SU-DHL-6 (cell line): ENCODE measurements at regions not wholly inside any gene's neighbourhood (a gene's known extent, or its start where the extent isn't known, plus 50 kb on each side); places are given as distances from the start of the nearest gene placed in this dataset.

Experiments used
- H2AFZ ChIP-seq: fragments of 200-600 bp; sonication (generic); 2 replicates; pipeline ENCODE4 v1.6.1; 2014; ENCODE audit warnings: low read depth, mild to moderate bottlenecking, moderate library complexity, mixed read lengths, antibody characterized with exemption, low read length; ENCODE audit not compliant: severe bottlenecking
- H3F3A ChIP-seq: fragments of 200-600 bp; shearing (Covaris generic); 2 replicates; pipeline ENCODE4 v1.6.0; 2016; ENCODE audit warnings: antibody characterized with exemption, mild to moderate bottlenecking; ENCODE audit not compliant: insufficient read depth
- H3K27ac ChIP-seq: fragments of 200-600 bp; sonication (generic); 2 replicates; pipeline ENCODE4 v1.5.1; 2016; ENCODE audit warnings: low read depth, mild to moderate bottlenecking, low read length, moderate library complexity, mixed read lengths
- H3K27me3 ChIP-seq: fragments of 200-600 bp; sonication (generic), shearing (Covaris generic); 2 replicates; pipeline ENCODE4 v1.6.0; 2014; ENCODE audit warnings: mild to moderate bottlenecking, low read length
- H3K36me3 ChIP-seq: fragments of 200-600 bp; sonication (generic); 2 replicates; pipeline ENCODE4 v1.6.1; 2014; ENCODE audit warnings: mild to moderate bottlenecking, low read length, mixed read lengths
- H3K4me2 ChIP-seq: fragments of 300-600, 200-600 bp; shearing (Covaris generic), sonication (generic); 2 replicates; pipeline ENCODE4 v1.6.0; 2014; ENCODE audit warnings: low read length, low read depth, mild to moderate bottlenecking; ENCODE audit not compliant: poor library complexity, severe bottlenecking
- H3K4me3 ChIP-seq: fragments of 200-600 bp; sonication (generic); 2 replicates; pipeline ENCODE4 v1.5.1; 2014; ENCODE audit warnings: antibody characterized with exemption, low read length, mild to moderate bottlenecking, mixed read lengths; ENCODE audit not compliant: insufficient read depth, poor library complexity, severe bottlenecking
- H3K79me2 ChIP-seq: fragments of 200-600 bp; sonication (generic); 2 replicates; pipeline ENCODE4 v1.6.1; 2014; ENCODE audit warnings: mild to moderate bottlenecking, low read length, moderate library complexity; ENCODE audit not compliant: insufficient read depth
- H3K9ac ChIP-seq: fragments of 200-600 bp; sonication (generic); 2 replicates; pipeline ENCODE4 v1.7.0; 2014; ENCODE audit warnings: mild to moderate bottlenecking, low read length
- H3K9me2 ChIP-seq: fragments of 200-600 bp; sonication (generic); replicated peaks from 2 replicates; pipeline ENCODE4 v1.6.1; 2014; ENCODE audit warnings: low read length; ENCODE audit not compliant: insufficient read depth
- H3K9me3 ChIP-seq: fragments of 200-600 bp; sonication (generic); 2 replicates; pipeline ENCODE4 v1.6.1; 2014; ENCODE audit warnings: low read length, mixed read lengths; ENCODE audit not compliant: insufficient read depth
- H4K20me1 ChIP-seq: fragments of 200-600 bp; sonication (generic); 2 replicates; pipeline ENCODE4 v1.6.1; 2014; ENCODE audit warnings: low read depth, mild to moderate bottlenecking, antibody characterized with exemption, low read length, moderate library complexity, mixed read lengths
- EZH2phosphoT487 ChIP-seq: fragments of 200-600 bp; sonication (generic), shearing (Covaris generic); conservative IDR thresholded peaks from 2 replicates; pipeline ENCODE4 v1.6.1; 2018; ENCODE audit warnings: mild to moderate bottlenecking, antibody characterized with exemption, low read length, moderate library complexity, mixed read lengths
- TF ChIP-seq, protein P1 (sequence below): fragments of 200-600 bp; sonication (generic); IDR thresholded peaks from one replicate; pipeline ENCODE4 v1.5.1; 2017; ENCODE audit warnings: antibody characterized with exemption, mild to moderate bottlenecking, low read length, moderate library complexity; ENCODE audit not compliant: insufficient read depth, poor library complexity, severe bottlenecking

GRCh38 chr6:22975079-22975478 lies 405.7 kb downstream of the HDGFL1 start:
- no peak overlapping the region for H3K27ac ChIP-seq
- H2AFZ ChIP-seq = no peak overlapping the region
- no peaks in the 10 kb centered on the region for H3K27me3 ChIP-seq
- no peak overlapping the region for H3K4me3 ChIP-seq
- no peaks in the 10 kb centered on the region for H3K79me2 ChIP-seq
- no peaks in the 10 kb centered on the region for H3F3A ChIP-seq
- no peaks in the 10 kb centered on the region for H3K9me3 ChIP-seq
- no peaks in the 10 kb centered on the region for H4K20me1 ChIP-seq
- H3K9ac ChIP-seq = no peak overlapping the region
- no peaks in the 10 kb centered on the region for H3K9me2 ChIP-seq
- no peaks in the 10 kb centered on the region for H3K36me3 ChIP-seq
- TF ChIP-seq EZH2phosphoT487 = no peak
- TF ChIP-seq, protein P1, sequence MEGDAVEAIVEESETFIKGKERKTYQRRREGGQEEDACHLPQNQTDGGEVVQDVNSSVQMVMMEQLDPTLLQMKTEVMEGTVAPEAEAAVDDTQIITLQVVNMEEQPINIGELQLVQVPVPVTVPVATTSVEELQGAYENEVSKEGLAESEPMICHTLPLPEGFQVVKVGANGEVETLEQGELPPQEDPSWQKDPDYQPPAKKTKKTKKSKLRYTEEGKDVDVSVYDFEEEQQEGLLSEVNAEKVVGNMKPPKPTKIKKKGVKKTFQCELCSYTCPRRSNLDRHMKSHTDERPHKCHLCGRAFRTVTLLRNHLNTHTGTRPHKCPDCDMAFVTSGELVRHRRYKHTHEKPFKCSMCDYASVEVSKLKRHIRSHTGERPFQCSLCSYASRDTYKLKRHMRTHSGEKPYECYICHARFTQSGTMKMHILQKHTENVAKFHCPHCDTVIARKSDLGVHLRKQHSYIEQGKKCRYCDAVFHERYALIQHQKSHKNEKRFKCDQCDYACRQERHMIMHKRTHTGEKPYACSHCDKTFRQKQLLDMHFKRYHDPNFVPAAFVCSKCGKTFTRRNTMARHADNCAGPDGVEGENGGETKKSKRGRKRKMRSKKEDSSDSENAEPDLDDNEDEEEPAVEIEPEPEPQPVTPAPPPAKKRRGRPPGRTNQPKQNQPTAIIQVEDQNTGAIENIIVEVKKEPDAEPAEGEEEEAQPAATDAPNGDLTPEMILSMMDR = no peak
- H3K4me2 ChIP-seq = no peak overlapping the region

- Histone ChIP-seq H3K9ac (no peak overlapping the region), H3K9me2 (no peaks in the 10 kb centered on the region), H3K27ac (no peak overlapping the region), H3K4me2 (no peak overlapping the region), H4K20me1 (no peaks in the 10 kb centered on the region), H3K27me3 (no peaks in the 10 kb centered on the region), H3K79me2 (no peaks in the 10 kb centered on the region), H3K9me3 (no peaks in the 10 kb centered on the region), H3K36me3 (no peaks in the 10 kb centered on the region), H3K4me3 (no peak overlapping the region), H3F3A (no peaks in the 10 kb centered on the region), H2AFZ (no peak overlapping the region)
- TF ChIP-seq, protein P1 = no peak
- TF ChIP-seq EZH2phosphoT487 = no peak
These were observed 411.1 kb downstream of the HDGFL1 start for GRCh38 chr6:22980446-22980845.

GRCh38 chr6:23002044-23002619 lies 432.8 kb downstream of the HDGFL1 start:
- Histone ChIP-seq H3K9me2 (no peaks in the 10 kb centered on the region), H3F3A (no peaks in the 10 kb centered on the region), H3K4me2 (no peak overlapping the region), H3K4me3 (no peak overlapping the region), H2AFZ (no peak overlapping the region), H3K79me2 (no peaks in the 10 kb centered on the region), H3K9me3 (no peaks in the 10 kb centered on the region), H3K27ac (no peak overlapping the region), H3K27me3 (no peaks in the 10 kb centered on the region), H3K9ac (no peak overlapping the region), H3K36me3 (no peaks in the 10 kb centered on the region), H4K20me1 (no peaks in the 10 kb centered on the region)
- TF ChIP-seq, protein P1 = no peak
- TF ChIP-seq EZH2phosphoT487 = no peak
